Mucosa of descending colon (tissue), 3 donors: ENCODE measurements at regions not wholly inside any gene's neighbourhood (a gene's known extent, or its start where the extent isn't known, plus 50 kb on each side); places are given as distances from the start of the nearest gene placed in this dataset.

Experiments used
- ATAC-seq: fragments of 200-7000 bp; cut with Tn5 transposase; one replicate; pipeline ENCODE4 v1.9.1; 2020; ENCODE audit warnings: mild to moderate bottlenecking, moderate library complexity
- DNase-seq, 3 donors: peaks; one replicate each; pipeline ENCODE4 v3.0.0-alpha.2; 2020
- H3K36me3 ChIP-seq: fragments of 200-600 bp; one replicate; pipeline ENCODE4 v1.8.0; 2021; ENCODE audit warnings: low read depth, mild to moderate bottlenecking
- H3K4me1 ChIP-seq: fragments of 200-600 bp; one replicate; pipeline ENCODE4 v1.8.0; 2021; ENCODE audit warnings: low read depth, mild to moderate bottlenecking
- H3K4me3 ChIP-seq: fragments of 200-600 bp; one replicate; pipeline ENCODE4 v1.8.0; 2021; ENCODE audit warnings: mild to moderate bottlenecking
- H3K9me3 ChIP-seq: fragments of 200-600 bp; one replicate; pipeline ENCODE4 v1.8.0; 2021; ENCODE audit warnings: mild to moderate bottlenecking
- CTCF ChIP-seq: fragments of 200-600 bp; IDR thresholded peaks from one replicate; pipeline ENCODE4 v1.8.0; 2022; ENCODE audit warnings: antibody characterized with exemption, mild to moderate bottlenecking
- intact Hi-C, 2 donors: fragments of 100-400 bp; cut with DNase I in 1 of 2; cut with micrococcal nuclease in 1 of 2; formaldehyde crosslinking; loops; one replicate each; pipeline versions ENCODE4 v1.11.0 to v1.11.1; 2022; cut with DNase I, micrococcal nuclease
- donor health status: DM: no; HTN: no; CAD: no; lungs with moderate emphysema.
- donor health status: DM: no; HTN: no; CAD: no.
- donor health status: DM: no; HTN: yes; CAD: no.

- Histone ChIP-seq H3K4me1 (no peaks in the 10 kb centered on the region), H3K4me3 (no peak overlapping the region), H3K36me3 (no peaks in the 10 kb centered on the region), H3K9me3 (no peaks in the 10 kb centered on the region)
- DNase-seq (no peak), ATAC-seq (no peak)
- intact Hi-C loops: no loop called here
- TF ChIP-seq CTCF: no peak
These were observed 236.0 kb downstream of the CYRIA start for GRCh38 chr2:16429431-16430145.

GRCh38 chr2:16429002-16429401 is 236.6 kb downstream of the CYRIA start:
- H3K36me3 ChIP-seq: no peaks in the 10 kb centered on the region
- no peak overlapping the region for H3K4me3 ChIP-seq
- no peaks in the 10 kb centered on the region for H3K9me3 ChIP-seq
- no peak for DNase-seq
- TF ChIP-seq CTCF: no peak
- no peak for ATAC-seq
- intact Hi-C loops: no loop called here
- no peaks in the 10 kb centered on the region for H3K4me1 ChIP-seq

- Histone ChIP-seq H3K36me3 (no peaks in the 10 kb centered on the region), H3K9me3 (no peaks in the 10 kb centered on the region), H3K4me1 (no peaks in the 10 kb centered on the region), H3K4me3 (no peak overlapping the region)
- DNase-seq (peak in 2 of 3 donors; percentile 29 to 58), ATAC-seq (peak; percentile 89)
- TF ChIP-seq CTCF: no peak
- intact Hi-C loops: no loop called here
These were observed 239.9 kb downstream of the CYRIA start for GRCh38 chr2:16425462-16426336.

GRCh38 chr2:16420421-16420820 is 245.2 kb downstream of the CYRIA start:
- intact Hi-C loops: no loop called here
- no peaks in the 10 kb centered on the region for H3K4me1 ChIP-seq
- no peaks in the 10 kb centered on the region for H3K36me3 ChIP-seq
- DNase-seq (no peak), ATAC-seq (no peak)
- no peak for TF ChIP-seq CTCF
- no peaks in the 10 kb centered on the region for H3K9me3 ChIP-seq
- H3K4me3 ChIP-seq: no peak overlapping the region

- Histone ChIP-seq H3K9me3 (no peaks in the 10 kb centered on the region), H3K4me1 (no peaks in the 10 kb centered on the region), H3K4me3 (no peak overlapping the region), H3K36me3 (no peaks in the 10 kb centered on the region)
- intact Hi-C loops: no loop called here
- ATAC-seq (no peak), DNase-seq (no peak)
- no peak for TF ChIP-seq CTCF
These were observed 247.9 kb downstream of the CYRIA start for GRCh38 chr2:16417726-16418125.
